DMS153 treated with DMSO at 0.1 percent for 48 hours (cell line): ENCODE measurements at regions not wholly inside any gene's neighbourhood (a gene's known extent, or its start where the extent isn't known, plus 50 kb on each side); places are given as distances from the start of the nearest gene placed in this dataset.

Source experiments
- DNase-seq: peaks from one replicate; lab custom pipeline; 2025; ENCODE audit not compliant: unreplicated experiment; lab: John Stamatoyannopoulos, UW

DNA sequence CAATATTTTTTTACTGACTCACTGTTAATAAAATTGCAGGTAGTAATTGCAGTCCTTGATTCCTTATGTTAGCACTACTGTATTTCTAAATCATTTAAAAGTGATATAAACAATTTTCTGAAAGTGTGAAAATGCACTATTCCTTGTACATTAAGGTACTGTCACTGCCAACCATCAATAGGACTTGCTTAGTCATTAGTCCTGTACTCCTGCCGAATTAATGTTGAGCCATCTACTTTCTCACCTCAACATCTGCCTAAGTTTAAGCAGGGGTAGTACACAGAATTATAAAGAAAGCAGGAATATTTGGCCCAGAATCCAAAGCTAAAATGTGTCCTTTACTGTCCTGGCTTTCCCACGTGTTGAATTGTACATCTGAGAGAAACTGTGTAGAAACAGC, 87.0 kb upstream of the TRPC3 start:
- DNase-seq: no peak

DNA sequence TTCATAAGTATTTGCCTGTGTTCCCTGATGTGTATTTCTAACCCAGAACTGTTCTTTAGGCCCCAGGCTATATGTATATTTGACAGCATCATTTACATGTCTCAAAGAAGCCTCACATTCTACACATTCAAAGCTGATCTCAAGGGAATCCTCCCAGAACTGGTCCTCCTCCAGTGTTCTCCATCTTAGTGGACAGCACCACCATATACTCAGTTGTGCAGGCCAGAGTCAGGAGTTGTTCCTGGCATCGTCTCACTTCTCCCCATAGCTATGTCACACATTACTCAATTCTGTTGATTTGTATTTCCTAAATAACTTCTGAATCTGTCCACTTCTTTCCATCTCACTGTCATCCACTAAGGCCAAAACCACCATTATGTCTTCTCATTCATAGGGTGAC, 82.8 kb upstream of the TRPC3 start:
- no peak for DNase-seq

DNA sequence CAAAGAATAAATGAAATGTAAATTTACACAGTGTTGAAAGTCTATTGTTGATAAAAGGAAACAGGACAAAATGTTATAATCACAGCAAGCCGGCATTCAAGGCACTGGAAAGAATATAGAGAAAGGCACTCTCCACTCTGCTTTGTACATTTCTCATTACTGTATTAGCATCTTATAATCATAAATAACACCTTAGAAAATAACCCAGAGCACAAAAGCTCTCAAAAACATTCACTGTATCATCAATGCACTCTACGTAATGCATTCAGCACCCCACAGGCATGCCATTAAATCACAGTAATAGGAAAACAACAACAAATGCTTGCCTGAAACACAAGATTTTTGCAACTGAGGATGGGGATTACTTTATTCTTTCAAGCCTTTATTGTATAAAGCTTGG, 75.3 kb upstream of the TRPC3 start:
- DNase-seq: no peak

DNA sequence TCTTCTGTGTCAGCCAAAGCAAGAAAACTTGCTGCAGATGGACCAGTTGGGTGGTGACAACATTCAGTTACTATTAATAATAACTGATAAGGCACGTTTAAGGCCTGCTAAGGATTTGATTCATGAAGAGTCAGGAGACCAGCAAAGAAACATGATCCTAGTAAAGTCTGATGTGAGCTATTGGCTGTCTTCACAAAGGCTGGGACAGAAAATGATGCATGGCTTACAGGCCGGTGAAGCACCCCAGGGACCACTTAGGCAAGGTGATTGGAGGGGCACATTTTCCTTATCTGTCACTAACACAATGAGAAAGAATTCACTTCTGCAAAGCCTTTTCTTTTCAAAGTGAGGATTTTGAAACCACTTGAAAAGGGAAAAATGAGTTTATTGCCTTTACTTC, 65.4 kb upstream of the TRPC3 start:
- DNase-seq: no peak

DNA sequence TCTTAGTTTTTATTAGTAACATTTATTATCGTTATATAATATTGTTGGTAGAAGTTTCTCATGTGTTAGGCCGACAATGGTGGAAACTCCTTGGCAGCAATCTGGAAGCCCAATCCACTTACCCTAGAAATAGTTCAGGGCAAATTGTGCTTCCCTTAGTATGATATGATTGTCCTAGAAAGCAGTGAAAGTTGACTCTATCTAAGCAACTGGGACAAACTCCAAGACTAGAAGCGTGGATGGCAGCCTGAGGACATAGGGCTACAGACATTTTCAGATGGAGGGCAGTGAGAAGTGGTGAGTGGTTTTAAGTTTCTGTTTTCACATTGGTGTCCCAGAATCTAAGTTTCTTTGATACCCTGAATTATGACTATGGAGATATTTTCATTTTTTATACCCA, 63.3 kb upstream of the TRPC3 start:
- no peak for DNase-seq

DNA sequence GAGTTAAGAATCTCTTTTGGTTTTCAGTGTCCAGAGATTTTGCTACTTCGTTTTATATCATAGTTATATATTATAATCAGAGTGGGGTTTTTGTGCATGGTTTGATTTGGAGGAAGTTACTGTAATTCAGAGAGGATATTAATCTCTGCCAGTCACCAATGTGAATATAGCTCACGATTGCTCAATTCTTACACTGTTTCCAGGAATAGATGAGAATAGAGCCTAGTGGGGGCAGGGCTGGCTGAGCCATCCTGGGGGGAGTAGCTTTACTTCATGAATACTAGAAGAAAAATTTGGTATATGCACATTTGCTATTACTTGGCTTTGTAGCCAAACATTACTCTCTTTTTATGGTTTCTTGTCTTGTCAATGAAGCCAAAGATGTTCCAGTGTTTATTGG, 60.9 kb upstream of the TRPC3 start:
- DNase-seq: no peak

DNA sequence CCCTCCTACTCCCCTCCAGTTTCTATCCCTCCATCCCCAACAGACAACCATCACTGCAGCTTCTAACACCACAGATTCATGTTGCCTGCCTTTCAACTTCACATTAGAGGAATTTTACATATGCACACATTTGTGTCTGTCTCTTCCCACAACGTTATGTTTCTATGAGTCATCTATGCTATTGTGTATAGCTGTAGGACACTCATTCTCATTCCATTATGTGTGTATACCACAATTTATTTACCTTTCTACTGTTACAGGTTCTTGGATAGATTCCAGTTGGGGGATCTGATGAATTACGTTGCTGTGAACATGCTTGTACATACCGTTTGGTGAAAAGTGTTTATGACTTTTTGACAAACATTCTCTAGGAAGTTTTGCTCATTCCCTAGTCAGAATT, 58.8 kb upstream of the TRPC3 start:
- DNase-seq: no peak

DNA sequence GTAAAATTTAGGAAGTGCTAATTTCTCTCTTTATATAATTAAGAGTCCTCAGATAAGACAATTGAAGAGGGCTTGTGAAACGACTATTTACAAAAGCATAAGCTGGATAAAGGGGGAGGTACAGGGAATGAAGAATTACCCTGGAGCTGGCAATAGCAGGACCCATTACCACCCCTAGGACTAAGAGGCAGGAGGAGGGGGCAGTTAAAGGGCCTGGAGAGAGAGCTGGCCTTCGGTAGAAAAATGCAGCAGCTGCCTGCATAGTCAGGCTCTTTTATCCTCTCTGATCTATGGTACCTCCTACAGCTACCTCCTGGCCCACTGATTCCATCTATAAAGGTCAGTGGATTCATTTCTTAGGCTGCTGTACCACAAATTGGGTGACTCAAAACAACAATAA, 57.7 kb upstream of the TRPC3 start:
- DNase-seq: no peak

DNA sequence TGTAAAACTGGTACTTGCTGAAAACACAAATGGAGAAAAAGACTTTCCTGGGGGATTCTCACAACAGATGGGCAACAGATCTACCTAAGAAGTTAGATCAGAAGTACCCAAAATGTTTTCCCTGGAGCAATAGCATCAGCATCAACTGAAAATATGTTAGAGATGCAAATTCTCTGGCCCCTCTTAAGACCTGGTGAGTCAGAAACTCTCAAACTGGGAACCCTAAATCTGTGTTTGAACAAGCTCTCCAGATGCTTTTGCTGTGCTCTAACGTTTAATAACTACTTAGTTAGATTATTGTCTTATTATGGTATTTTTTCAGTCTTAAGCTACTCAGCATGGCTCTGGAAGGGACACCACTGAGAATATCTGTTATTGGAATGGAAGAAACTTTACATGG, 55.2 kb upstream of the TRPC3 start:
- DNase-seq: no peak

DNA sequence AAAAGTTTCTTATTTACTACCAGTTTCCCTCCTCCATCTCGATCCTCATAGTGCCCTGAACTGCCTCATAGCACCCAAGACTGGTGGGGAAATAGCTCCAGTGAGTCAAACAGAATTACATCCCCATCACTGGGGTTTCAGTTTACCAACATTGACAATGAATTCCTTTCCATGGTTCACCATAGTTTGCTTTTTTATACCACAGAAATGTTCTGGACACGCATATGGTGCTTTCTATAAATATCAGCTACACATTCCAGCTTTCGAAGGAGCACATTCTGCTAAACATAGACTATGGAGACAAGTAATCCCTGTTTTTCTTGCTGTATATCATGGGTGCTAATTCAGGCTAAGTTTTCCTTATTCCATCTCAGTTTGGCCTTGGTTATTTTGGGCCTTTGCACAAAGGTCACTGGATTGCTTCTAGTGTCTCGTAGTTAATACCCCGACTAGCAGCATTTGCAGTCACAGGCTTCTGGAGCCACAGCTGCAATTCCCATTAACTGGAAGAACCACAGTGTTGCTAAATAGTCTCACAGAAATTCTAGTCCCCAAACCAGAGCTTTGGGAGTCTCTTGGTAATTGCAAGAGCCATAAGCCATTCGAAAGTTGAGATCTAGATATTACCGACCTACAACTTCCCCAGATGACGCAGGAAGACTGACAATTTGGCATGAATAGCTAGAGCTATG, 53.4 kb upstream of the TRPC3 start:
- DNase-seq: no peak

DNA sequence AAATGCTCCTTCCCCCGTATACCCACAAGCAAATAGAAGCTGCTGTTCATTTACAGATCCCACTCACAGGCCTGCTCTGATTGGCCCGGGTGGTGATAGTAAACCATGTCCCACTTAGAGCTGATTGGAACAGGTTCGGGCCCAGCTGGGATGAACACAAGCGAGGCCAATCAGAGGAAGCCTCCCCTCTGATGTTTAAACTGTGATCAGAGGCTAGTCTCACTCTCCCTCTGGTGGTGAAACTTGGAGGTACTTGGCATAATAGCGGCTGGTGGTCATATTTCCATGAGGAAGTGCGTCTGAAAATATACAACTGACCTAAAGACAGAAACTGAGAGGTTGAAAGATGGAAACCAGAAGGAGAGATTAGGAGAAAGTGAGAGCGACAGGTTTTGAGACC, 51.5 kb upstream of the TRPC3 start:
- no peak for DNase-seq
